ENCODE measurements at regions not wholly inside any gene's neighbourhood (a gene's known extent, or its start where the extent isn't known, plus 50 kb on each side); places are given as distances from the start of the nearest gene placed in this dataset.
A peak's percentile ranks its signal among the peaks of the same experiment; 100 is the strongest.

- DNase-seq, result peak; percentile 13
Measured at GRCh38 chr10:69684020-69684980, 54.3 kb downstream of the FAM241B start.

GRCh38 chr10:69684981-69685353 is 54.9 kb downstream of the FAM241B start:
- DNase-seq, result no peak

GRCh38 chr10:69685426-69685801 is 55.4 kb downstream of the FAM241B start:
- no peak for DNase-seq

- peak; percentile 8 for DNase-seq
Measured at GRCh38 chr10:69685802-69686585, 55.9 kb downstream of the FAM241B start.

- no peak for DNase-seq
Measured at GRCh38 chr10:69686866-69687265, 56.8 kb downstream of the FAM241B start.

GRCh38 chr10:69687426-69687825 is 57.4 kb downstream of the FAM241B start:
- DNase-seq, result no peak

GRCh38 chr10:69692267-69692666 is 62.2 kb downstream of the FAM241B start:
- DNase-seq, result no peak

GRCh38 chr10:69692891-69693290 is 62.8 kb downstream of the FAM241B start:
- DNase-seq, result no peak

- DNase-seq, result no peak
Measured at GRCh38 chr10:69693886-69694285, 63.8 kb downstream of the FAM241B start.

GRCh38 chr10:69696073-69696731 is 66.2 kb downstream of the FAM241B start:
- peak; percentile 83 for DNase-seq

GRCh38 chr10:69697006-69697405 is 67.0 kb downstream of the FAM241B start:
- no peak for DNase-seq

GRCh38 chr10:69703256-69703655 is 73.2 kb downstream of the FAM241B start:
- DNase-seq, result no peak

- DNase-seq, result peak; percentile 69
Measured at GRCh38 chr10:69703766-69704630, 74.0 kb downstream of the FAM241B start.

- DNase-seq, result no peak
Measured at GRCh38 chr10:69709366-69709941, 79.4 kb downstream of the FAM241B start.

GRCh38 chr10:69710008-69710888 is 80.2 kb downstream of the FAM241B start:
- no peak for DNase-seq

- DNase-seq, result no peak
Measured at GRCh38 chr10:69712342-69712741, 82.3 kb downstream of the FAM241B start.

- DNase-seq, result no peak
Measured at GRCh38 chr10:69714572-69714971, 84.5 kb downstream of the FAM241B start.

- DNase-seq, result peak; percentile 51
Measured at GRCh38 chr10:69715156-69715898, 85.3 kb downstream of the FAM241B start.

GRCh38 chr10:69715899-69716606 is 85.7 kb upstream of the COL13A1 start:
- DNase-seq, result no peak
